ENCODE measurements at regions not wholly inside any gene's neighbourhood (a gene's known extent, or its start where the extent isn't known, plus 50 kb on each side); places are given as distances from the start of the nearest gene placed in this dataset.
A peak's percentile ranks its signal among the peaks of the same experiment; 100 is the strongest.

GRCh38 chr12:70044167-70044566 lies 199.1 kb upstream of the CNOT2 start:
- Mint-ChIP-seq H3K27ac (ENCODE audit: unreplicated experiment) (no peak overlapping the region), H3K36me3 (ENCODE audit: low read depth) (no peaks in the 10 kb centered on the region)
- TF ChIP-seq, protein P1, sequence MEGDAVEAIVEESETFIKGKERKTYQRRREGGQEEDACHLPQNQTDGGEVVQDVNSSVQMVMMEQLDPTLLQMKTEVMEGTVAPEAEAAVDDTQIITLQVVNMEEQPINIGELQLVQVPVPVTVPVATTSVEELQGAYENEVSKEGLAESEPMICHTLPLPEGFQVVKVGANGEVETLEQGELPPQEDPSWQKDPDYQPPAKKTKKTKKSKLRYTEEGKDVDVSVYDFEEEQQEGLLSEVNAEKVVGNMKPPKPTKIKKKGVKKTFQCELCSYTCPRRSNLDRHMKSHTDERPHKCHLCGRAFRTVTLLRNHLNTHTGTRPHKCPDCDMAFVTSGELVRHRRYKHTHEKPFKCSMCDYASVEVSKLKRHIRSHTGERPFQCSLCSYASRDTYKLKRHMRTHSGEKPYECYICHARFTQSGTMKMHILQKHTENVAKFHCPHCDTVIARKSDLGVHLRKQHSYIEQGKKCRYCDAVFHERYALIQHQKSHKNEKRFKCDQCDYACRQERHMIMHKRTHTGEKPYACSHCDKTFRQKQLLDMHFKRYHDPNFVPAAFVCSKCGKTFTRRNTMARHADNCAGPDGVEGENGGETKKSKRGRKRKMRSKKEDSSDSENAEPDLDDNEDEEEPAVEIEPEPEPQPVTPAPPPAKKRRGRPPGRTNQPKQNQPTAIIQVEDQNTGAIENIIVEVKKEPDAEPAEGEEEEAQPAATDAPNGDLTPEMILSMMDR (conservative IDR thresholded peaks at IDR 0.05) = no peak

GRCh38 chr12:70045036-70045435 lies 198.2 kb upstream of the CNOT2 start:
- Mint-ChIP-seq H3K4me3 (no peak overlapping the region), H3K9me3 (no peaks in the 10 kb centered on the region), H3K36me3 (ENCODE audit: low read depth) (no peaks in the 10 kb centered on the region), H3K27ac (ENCODE audit: unreplicated experiment) (no peak overlapping the region), H3K4me1 (no peaks in the 10 kb centered on the region), H3K27me3 (ENCODE audit: low read depth) (no peaks in the 10 kb centered on the region)
- no peak for DNase-seq (ENCODE audit: low read depth, low spot score)
- TF ChIP-seq, protein P1 (conservative IDR thresholded peaks at IDR 0.05) = no peak

More at GRCh38 chr12:70044167-70044566, 199.1 kb upstream of the CNOT2 start:
- no peak for DNase-seq (ENCODE audit: low read depth, low spot score)
- no peaks in the 10 kb centered on the region for H3K9me3 Mint-ChIP-seq
- no peak overlapping the region for H3K4me3 Mint-ChIP-seq
- no peaks in the 10 kb centered on the region for H3K27me3 Mint-ChIP-seq (ENCODE audit: low read depth)
- no peaks in the 10 kb centered on the region for H3K4me1 Mint-ChIP-seq

- Mint-ChIP-seq H3K27ac (ENCODE audit: unreplicated experiment) (peak overlapping the region; percentile 4), H3K36me3 (ENCODE audit: low read depth) (no peaks in the 10 kb centered on the region), H3K9me3 (no peaks in the 10 kb centered on the region), H3K27me3 (ENCODE audit: low read depth) (no peaks in the 10 kb centered on the region), H3K4me3 (no peak overlapping the region), H3K4me1 (no peaks in the 10 kb centered on the region)
- TF ChIP-seq, protein P1 (conservative IDR thresholded peaks at IDR 0.05) = no peak
- no peak for DNase-seq (ENCODE audit: low read depth, low spot score)
Observed at GRCh38 chr12:70045514-70045913, 197.7 kb upstream of the CNOT2 start.

- Mint-ChIP-seq H3K36me3 (ENCODE audit: low read depth) (no peaks in the 10 kb centered on the region), H3K27ac (ENCODE audit: unreplicated experiment) (no peak overlapping the region)
Observed at GRCh38 chr12:70048521-70049250, 194.5 kb upstream of the CNOT2 start.

GRCh38 chr12:70049596-70050360 lies 193.5 kb upstream of the CNOT2 start:
- no peaks in the 10 kb centered on the region for H3K36me3 Mint-ChIP-seq (ENCODE audit: low read depth)
- DNase-seq (ENCODE audit: low read depth, low spot score) = no peak
- peaks cover 2% of the 10 kb centered on the region for H3K9me3 Mint-ChIP-seq
- no peaks in the 10 kb centered on the region for H3K4me1 Mint-ChIP-seq
- H3K4me3 Mint-ChIP-seq = no peak overlapping the region
- no peak overlapping the region for H3K27ac Mint-ChIP-seq (ENCODE audit: unreplicated experiment)
- H3K27me3 Mint-ChIP-seq (ENCODE audit: low read depth) = no peaks in the 10 kb centered on the region
- TF ChIP-seq, protein P1 (conservative IDR thresholded peaks at IDR 0.05) = no peak

More at GRCh38 chr12:70048521-70049250, 194.5 kb upstream of the CNOT2 start:
- TF ChIP-seq, protein P1 (conservative IDR thresholded peaks at IDR 0.05) = no peak
- no peak for DNase-seq (ENCODE audit: low read depth, low spot score)
- Mint-ChIP-seq H3K4me3 (no peak overlapping the region), H3K4me1 (no peaks in the 10 kb centered on the region), H3K9me3 (peaks cover 2% of the 10 kb centered on the region), H3K27me3 (ENCODE audit: low read depth) (no peaks in the 10 kb centered on the region)
